ENCODE measurements at regions not wholly inside any gene's neighbourhood (a gene's known extent, or its start where the extent isn't known, plus 50 kb on each side); places are given as distances from the start of the nearest gene placed in this dataset.

- no peak overlapping the region for H3K27ac Mint-ChIP-seq
- no peaks in the 10 kb centered on the region for H3K27me3 Mint-ChIP-seq
- ATAC-seq (ENCODE audit: low read depth in 2 of 2) (no peak), DNase-seq (no peak)
- no peaks in the 10 kb centered on the region for H3K4me1 Mint-ChIP-seq
- H3K36me3 Mint-ChIP-seq, result no peaks in the 10 kb centered on the region
- no peak overlapping the region for H3K4me3 Mint-ChIP-seq
- H3K9me3 Mint-ChIP-seq, result peaks cover 0 to 1% (median 0%) of the 10 kb centered on the region in 7 donors
Measured at GRCh38 chr18:34604591-34604990, 105.5 kb upstream of the DTNA start.

DNA sequence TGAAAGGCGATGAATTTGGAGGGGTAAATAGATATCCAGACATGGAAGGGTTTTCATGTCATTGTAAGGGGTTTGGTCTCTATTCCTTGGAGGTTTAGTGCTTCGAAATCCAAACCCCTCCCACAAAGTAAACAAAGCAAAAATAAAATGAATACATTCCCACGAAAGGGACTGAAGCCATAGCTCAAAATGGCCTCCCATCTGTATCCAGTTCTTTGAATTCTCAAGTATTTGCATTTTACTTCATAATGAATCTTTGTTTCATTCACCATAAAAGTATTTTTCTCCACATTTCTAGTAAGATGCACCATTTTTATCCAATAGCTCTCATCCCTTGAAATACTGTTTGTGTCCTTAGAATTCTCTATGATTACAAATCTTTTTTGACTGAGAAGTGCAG is 103.2 kb upstream of the DTNA start:
- Mint-ChIP-seq H3K9me3 (no peaks in the 10 kb centered on the region), H3K27me3 (no peaks in the 10 kb centered on the region), H3K27ac (no peak overlapping the region), H3K36me3 (no peaks in the 10 kb centered on the region), H3K4me1 (no peaks in the 10 kb centered on the region), H3K4me3 (no peak overlapping the region)
- ATAC-seq (ENCODE audit: low read depth in 2 of 2) (no peak), DNase-seq (no peak)

DNA sequence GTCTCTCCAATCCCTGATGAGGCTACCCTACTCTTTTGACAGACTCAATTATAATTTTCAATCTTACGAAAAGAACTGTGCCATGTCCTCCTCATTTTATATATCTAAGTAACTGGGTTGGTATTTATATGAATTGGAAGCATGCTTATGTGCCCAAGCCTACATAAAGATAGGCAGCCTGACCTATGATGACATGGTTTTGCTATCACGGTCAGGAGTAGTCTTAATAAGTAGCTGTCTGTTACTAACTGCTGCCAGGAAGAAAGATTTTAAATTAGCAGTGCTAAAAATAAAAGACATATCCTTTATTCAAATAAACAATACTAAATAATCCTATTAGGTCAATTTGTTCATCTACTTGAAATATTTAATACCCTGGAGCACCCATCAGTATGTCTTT is 102.0 kb upstream of the DTNA start:
- no peaks in the 10 kb centered on the region for H3K27me3 Mint-ChIP-seq
- H3K4me3 Mint-ChIP-seq, result no peak overlapping the region
- no peaks in the 10 kb centered on the region for H3K4me1 Mint-ChIP-seq
- DNase-seq (no peak), ATAC-seq (ENCODE audit: low read depth in 2 of 2) (no peak)
- no peaks in the 10 kb centered on the region for H3K36me3 Mint-ChIP-seq
- peaks cover 0 to 3% (median 0%) of the 10 kb centered on the region in 7 donors for H3K9me3 Mint-ChIP-seq
- H3K27ac Mint-ChIP-seq, result no peak overlapping the region

- DNase-seq (no peak), ATAC-seq (ENCODE audit: low read depth in 2 of 2) (no peak)
- Mint-ChIP-seq H3K36me3 (no peaks in the 10 kb centered on the region), H3K27ac (no peak overlapping the region), H3K9me3 (peaks cover 0 to 5% (median under 1%) of the 10 kb centered on the region in 7 donors), H3K4me1 (no peaks in the 10 kb centered on the region), H3K4me3 (no peak overlapping the region), H3K27me3 (no peaks in the 10 kb centered on the region)
Measured at GRCh38 chr18:34609986-34610648, 100.0 kb upstream of the DTNA start.

DNA sequence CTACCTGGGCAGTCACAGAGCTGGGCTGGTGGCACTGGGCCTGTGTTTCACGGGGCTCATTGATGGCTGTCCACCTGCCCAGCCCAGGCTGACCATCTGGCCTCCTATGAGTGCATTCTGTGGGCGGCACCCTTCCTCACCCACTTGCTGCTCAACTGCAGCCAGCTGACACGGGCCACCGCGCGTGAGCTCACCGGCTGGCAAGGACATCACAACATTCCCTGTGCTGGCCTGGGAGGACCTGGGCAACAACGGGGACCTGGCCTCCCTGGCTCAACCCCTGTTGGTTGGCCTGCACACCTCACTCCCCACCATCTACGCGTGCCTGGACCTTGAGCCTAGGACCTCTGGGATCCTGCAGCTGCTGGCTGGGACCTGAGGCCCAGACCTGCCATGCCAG is 98.2 kb upstream of the DTNA start:
- H3K36me3 Mint-ChIP-seq, result no peaks in the 10 kb centered on the region
- no peak overlapping the region for H3K4me3 Mint-ChIP-seq

DNA sequence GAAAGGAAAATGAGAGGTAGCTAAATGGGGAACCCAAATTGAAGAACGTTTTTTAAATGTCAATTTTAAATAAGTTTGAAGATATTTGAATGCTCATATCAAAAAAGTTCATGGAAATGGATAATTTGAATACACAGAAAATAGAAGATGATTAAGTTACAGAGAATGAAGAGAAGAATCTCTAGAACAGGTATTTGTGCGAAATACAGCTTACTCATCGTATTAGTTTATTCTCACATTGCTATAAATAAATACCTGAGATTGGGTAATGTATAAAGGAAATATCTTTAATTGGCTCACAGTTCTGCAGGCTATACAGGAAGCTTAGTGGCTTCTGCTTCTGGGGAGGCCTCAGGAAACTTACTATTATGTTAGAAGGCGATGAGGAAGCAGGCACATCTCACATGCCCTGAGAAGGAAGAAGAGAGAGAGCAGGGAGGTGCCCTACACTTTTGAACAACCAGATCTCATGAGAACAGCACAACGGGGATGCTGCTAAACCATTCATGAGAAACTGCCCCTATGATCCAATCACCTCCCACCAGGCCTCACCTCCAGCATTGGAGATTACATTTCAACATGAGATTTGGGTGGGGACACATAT is 89.7 kb upstream of the DTNA start:
- no peaks in the 10 kb centered on the region for H3K27me3 Mint-ChIP-seq
- ATAC-seq (ENCODE audit: low read depth in 2 of 2) (no peak), DNase-seq (no peak)
- H3K9me3 Mint-ChIP-seq, result peaks cover 4 to 38% (median 15%) of the 10 kb centered on the region in 7 donors
- H3K4me1 Mint-ChIP-seq, result no peaks in the 10 kb centered on the region
- H3K36me3 Mint-ChIP-seq, result no peaks in the 10 kb centered on the region
- no peak overlapping the region for H3K4me3 Mint-ChIP-seq
- no peak overlapping the region for H3K27ac Mint-ChIP-seq

More for the DNA sequence above, 98.2 kb upstream of the DTNA start:
- H3K4me1 Mint-ChIP-seq, result no peaks in the 10 kb centered on the region
- DNase-seq, result no peak
- H3K9me3 Mint-ChIP-seq, result peaks cover 0 to 20% (median 10%) of the 10 kb centered on the region in 7 donors
- no peak overlapping the region for H3K27ac Mint-ChIP-seq
- no peaks in the 10 kb centered on the region for H3K27me3 Mint-ChIP-seq
- ATAC-seq (ENCODE audit: low read depth in 2 of 2), result no peak

GRCh38 chr18:34623557-34623956 is 86.5 kb upstream of the DTNA start:
- no peak overlapping the region for H3K27ac Mint-ChIP-seq

DNA sequence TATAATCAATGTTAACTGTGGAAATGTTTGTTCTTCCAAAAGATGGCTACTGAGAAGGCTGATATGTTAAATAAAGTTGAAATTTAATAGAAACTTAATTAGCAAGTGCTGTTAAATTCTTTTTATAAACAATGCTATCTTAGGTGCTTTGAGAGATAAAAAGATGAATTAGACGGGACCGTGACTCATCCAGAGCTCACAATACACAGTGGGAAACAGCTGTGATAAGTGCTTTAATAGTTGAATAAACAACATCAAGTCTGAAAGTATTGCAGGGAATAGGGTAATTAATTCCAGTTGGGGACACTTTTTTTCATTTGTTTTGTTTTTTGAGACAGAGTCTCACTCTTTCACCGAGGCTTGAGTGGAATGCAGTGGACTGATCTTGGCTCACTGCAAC is 85.5 kb upstream of the DTNA start:
- H3K27me3 Mint-ChIP-seq, result peaks cover 0 to 1% (median 0%) of the 10 kb centered on the region in 3 donors
- ATAC-seq (ENCODE audit: low read depth in 2 of 2), result no peak
- H3K27ac Mint-ChIP-seq, result peak overlapping the region in 1 of 6 donors; percentile 67
- peaks cover 2 to 17% (median 5%) of the 10 kb centered on the region in 7 donors for H3K9me3 Mint-ChIP-seq
- no peaks in the 10 kb centered on the region for H3K36me3 Mint-ChIP-seq
- DNase-seq, result no peak
- no peaks in the 10 kb centered on the region for H3K4me1 Mint-ChIP-seq
- H3K4me3 Mint-ChIP-seq, result no peak overlapping the region

More at GRCh38 chr18:34623557-34623956, 86.5 kb upstream of the DTNA start:
- peaks cover 4 to 18% (median 5%) of the 10 kb centered on the region in 7 donors for H3K9me3 Mint-ChIP-seq
- H3K4me1 Mint-ChIP-seq, result no peaks in the 10 kb centered on the region
- no peaks in the 10 kb centered on the region for H3K36me3 Mint-ChIP-seq
- no peak overlapping the region for H3K4me3 Mint-ChIP-seq
- H3K27me3 Mint-ChIP-seq, result no peaks in the 10 kb centered on the region
- ATAC-seq (ENCODE audit: low read depth in 2 of 2) (no peak), DNase-seq (no peak)

- no peak overlapping the region for H3K27ac Mint-ChIP-seq
- no peak overlapping the region for H3K4me3 Mint-ChIP-seq
- H3K4me1 Mint-ChIP-seq, result no peaks in the 10 kb centered on the region
- peaks cover 0 to 7% (median 0%) of the 10 kb centered on the region in 3 donors for H3K27me3 Mint-ChIP-seq
- ATAC-seq (ENCODE audit: low read depth in 2 of 2) (no peak), DNase-seq (no peak)
- no peaks in the 10 kb centered on the region for H3K36me3 Mint-ChIP-seq
- H3K9me3 Mint-ChIP-seq, result peaks cover 0 to 2% (median 0%) of the 10 kb centered on the region in 7 donors
Measured at GRCh38 chr18:34626404-34627136, 83.5 kb upstream of the DTNA start.

GRCh38 chr18:34627137-34627920 is 82.8 kb upstream of the DTNA start:
- H3K27ac Mint-ChIP-seq, result peak overlapping the region in 1 of 6 donors; percentile 57
- no peaks in the 10 kb centered on the region for H3K36me3 Mint-ChIP-seq
- H3K4me1 Mint-ChIP-seq, result no peaks in the 10 kb centered on the region

DNA sequence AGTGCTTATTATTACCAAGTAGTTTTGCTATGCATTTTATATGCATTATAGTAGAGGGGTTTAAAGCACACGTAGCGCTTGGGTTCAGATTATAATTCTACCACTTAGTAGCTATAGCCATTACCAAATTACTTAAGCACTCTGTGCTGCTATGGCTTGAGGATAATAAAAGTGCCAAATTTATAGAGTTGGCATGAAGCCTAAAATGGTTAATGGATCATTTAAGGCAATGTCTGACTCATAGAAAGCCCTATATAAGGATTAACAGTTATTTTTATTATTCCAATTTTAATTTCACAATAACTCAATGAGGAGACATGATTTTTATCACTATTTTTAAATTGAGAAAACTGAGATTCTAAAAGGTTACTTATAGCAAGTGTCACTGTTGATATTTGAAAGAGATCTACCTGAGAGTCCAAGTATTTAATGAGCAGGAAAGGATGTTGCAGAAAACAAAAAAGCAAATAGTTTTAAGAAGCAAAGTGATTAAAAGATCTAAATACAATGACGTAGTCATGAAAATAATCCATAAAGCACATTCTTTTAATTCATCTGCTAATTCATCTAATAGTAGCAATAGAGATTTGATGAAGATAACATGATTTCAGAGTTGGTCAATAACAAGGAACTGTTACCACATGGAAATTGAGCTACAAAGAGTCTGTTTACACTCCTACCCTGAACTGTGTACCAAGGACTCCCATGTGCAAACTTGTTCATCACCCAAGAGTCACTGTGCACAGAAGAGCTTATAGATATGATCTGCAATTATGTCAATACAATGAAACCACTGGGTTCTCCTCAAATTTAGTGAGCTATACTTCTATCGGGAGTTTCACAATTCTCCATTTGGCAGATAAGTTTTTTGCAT is 78.8 kb upstream of the DTNA start:
- Mint-ChIP-seq H3K27me3 (peaks cover 0 to 7% (median 0%) of the 10 kb centered on the region in 3 donors), H3K4me1 (no peaks in the 10 kb centered on the region), H3K9me3 (no peaks in the 10 kb centered on the region), H3K36me3 (no peaks in the 10 kb centered on the region), H3K27ac (no peak overlapping the region), H3K4me3 (no peak overlapping the region)
- ATAC-seq (ENCODE audit: low read depth in 2 of 2) (no peak), DNase-seq (no peak)

More at GRCh38 chr18:34627137-34627920, 82.8 kb upstream of the DTNA start:
- Mint-ChIP-seq H3K4me3 (no peak overlapping the region), H3K27me3 (peaks cover 0 to 7% (median 0%) of the 10 kb centered on the region in 3 donors), H3K9me3 (no peaks in the 10 kb centered on the region)
- DNase-seq (no peak), ATAC-seq (ENCODE audit: low read depth in 2 of 2) (no peak)

DNA sequence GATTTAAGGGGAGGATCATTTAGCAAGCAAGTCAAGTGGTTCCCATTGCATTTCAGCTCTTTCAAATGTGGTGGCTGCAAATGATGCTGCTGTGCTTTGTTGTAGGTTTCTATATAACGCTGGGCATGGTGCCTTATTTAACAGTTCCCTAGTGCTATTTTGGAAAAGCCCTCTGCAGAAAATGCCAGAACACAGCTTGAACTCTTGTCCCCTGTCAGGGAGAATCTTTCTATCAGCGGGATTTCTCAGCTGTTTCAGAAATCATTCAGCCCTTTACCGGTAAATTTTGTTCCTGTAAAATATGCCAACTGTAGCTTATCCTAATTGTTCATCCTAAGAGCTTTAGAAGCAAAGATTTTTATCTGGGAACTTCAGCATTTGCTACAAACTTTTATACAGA is 77.8 kb upstream of the DTNA start:
- Mint-ChIP-seq H3K27ac (no peak overlapping the region), H3K27me3 (peaks cover 0 to 7% (median 0%) of the 10 kb centered on the region in 3 donors), H3K36me3 (no peaks in the 10 kb centered on the region), H3K9me3 (no peaks in the 10 kb centered on the region), H3K4me1 (no peaks in the 10 kb centered on the region), H3K4me3 (no peak overlapping the region)
- DNase-seq, result no peak
- no peak for ATAC-seq (ENCODE audit: low read depth in 2 of 2)

DNA sequence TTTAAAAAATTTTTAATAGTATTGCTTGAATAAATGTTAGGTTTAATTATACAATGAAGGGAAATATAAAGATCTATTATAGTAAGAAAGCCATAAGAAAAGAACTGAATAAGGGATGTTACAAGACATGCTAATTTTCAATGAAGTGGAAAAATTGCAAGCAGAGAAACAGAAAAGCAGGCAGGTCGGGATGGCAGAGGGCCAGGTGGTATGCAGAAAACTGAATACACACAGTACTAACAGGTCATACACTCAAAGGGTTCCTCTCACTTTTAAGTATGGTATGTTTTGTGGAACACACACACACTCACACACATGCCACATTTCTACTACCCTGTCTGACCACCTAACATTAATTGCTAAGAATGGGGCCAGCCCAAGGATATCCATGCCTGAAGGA is 76.7 kb upstream of the DTNA start:
- H3K4me3 Mint-ChIP-seq, result no peak overlapping the region
- no peak for DNase-seq
- no peak for ATAC-seq (ENCODE audit: low read depth in 2 of 2)

More for the DNA sequence above, 76.7 kb upstream of the DTNA start:
- no peaks in the 10 kb centered on the region for H3K36me3 Mint-ChIP-seq
- peaks cover 0 to 7% (median 0%) of the 10 kb centered on the region in 3 donors for H3K27me3 Mint-ChIP-seq
- no peaks in the 10 kb centered on the region for H3K4me1 Mint-ChIP-seq
- H3K9me3 Mint-ChIP-seq, result no peaks in the 10 kb centered on the region
- no peak overlapping the region for H3K27ac Mint-ChIP-seq
